Activated T-cell treated with anti-CD3 and anti-CD28 coated beads, Interleukin-2, amount 50 U/mL, for 48 hours (primary cell): ENCODE measurements at regions not wholly inside any gene's neighbourhood (a gene's known extent, or its start where the extent isn't known, plus 50 kb on each side); places are given as distances from the start of the nearest gene placed in this dataset.
A peak's percentile ranks its signal among the peaks of the same experiment; 100 is the strongest.
"Not testable (repeated sequence)": the region's sequence is repeated elsewhere in the genome, so short reads cannot be mapped to it uniquely, and the experiment has no call there.

Source experiments
- DNase-seq, 2 experiments: peaks; one replicate each; pipeline ENCODE4 v3.0.0-alpha.2; 2020

DNA sequence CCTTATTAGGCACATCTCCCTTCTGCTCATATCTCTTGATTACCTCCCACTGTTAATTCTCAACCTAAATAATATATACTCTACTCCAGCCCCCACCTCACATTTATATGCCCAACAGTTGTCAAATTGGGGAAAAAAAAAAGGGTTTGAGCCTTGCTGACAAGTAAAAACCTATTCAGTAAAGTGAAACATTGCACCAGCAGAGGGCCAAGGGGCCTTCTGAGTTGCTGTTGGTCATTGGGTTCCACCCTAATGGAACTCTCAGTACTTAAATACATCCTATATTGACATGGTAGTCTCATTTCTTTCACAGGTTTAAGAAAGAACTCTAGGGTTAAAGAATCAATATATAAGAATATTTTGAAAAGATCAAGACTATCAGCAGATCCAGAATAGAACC is 362.2 kb downstream of the SMARCA1 start:
- DNase-seq = no peak

DNA sequence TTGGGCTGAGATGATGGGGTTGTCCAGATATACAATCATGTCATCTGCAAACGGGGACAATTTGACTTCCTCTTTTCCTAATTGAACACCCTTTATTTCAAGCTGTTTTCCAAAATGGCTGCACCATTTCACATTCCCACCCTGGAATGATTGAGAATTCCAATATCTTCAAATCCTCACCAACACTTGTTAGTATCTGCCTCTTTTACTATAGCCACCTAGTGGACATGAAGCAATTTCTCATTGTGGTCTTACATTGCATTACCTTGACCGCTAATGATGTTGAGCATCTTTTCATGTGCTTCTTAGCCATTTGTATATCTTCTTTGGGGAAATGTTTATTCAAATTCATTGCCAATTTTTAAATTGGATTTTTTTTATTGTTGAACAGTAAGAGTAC is 364.8 kb downstream of the SMARCA1 start:
- no peak for DNase-seq

DNA sequence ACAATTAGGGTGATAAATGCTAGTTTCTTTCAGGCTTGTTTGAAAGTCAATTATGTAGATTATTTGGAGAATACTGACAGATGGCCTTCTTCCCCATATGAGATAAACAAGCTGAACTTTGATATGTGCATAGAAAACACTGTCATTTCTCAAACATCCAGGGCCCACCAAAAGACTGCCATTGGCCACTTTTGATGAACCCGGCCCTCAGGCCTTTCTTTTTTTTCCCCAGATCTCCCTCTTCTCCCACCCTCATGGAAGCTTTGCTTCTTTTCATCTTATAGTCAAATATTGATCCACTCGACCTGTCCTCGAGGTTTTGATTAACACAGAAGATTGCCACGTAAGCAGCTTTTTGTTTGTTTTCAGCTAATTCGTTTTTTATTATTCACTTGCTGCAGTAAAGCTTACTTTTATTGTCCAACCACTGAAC is 377.4 kb downstream of the SMARCA1 start:
- DNase-seq = no peak

DNA sequence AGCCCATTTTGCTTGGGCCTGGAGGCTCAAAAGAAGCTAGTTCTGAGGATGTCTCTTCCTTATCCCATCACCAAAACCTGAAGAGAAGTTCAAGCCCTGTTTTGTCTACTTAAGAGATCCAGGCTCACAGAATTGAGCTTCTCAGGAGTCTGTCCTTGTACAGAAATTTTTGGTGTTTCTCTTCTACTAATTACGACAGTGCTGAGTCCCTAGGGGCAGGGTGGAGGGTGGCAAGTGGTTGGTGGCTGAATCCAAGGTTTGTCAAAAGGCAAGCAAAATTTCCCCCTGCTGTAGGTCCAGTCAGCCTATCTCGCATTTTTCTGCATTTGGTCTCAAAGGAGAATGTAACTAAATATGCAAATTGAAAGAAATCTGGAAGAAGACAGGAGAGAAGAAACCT is 377.9 kb downstream of the SMARCA1 start:
- DNase-seq = no peak

DNA sequence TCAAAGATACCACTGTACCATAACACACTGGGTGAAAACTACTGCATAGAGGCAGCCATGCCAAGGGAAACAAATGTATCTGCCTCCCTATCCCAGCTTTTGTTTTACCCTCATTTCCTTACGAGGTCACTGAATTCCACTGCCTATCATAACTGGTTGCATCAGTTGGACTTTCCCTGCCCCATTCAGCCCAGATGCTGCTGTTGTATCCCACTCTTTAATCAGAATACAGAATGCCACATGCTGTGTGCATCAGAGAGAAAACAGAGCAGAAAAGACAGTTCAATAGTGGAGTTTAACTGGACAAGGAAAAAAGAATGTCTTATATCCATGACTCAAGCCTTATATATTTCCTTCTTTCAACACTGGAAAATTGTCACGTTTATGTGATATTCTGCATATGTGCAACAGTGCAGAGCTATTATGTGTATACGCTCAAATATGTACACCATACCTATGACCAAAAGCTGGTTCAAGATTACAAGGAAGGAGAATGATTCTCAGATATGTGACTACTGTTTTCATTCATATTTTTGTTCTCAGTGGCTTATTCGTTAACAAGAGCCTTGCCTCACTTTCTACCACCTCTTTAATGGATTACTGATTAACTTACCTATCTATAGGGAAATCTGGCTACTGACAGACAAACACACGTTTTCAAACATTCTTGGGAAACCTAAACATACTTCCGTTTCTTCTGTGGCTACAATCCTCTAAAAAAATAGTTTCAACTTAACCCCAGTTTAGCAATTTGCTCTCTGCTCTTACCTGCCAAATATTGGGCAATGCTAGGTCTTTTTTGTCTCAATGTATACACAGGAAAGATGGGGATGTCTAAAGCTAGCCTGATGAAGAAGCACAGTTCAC is 378.9 kb downstream of the SMARCA1 start:
- no peak for DNase-seq

DNA sequence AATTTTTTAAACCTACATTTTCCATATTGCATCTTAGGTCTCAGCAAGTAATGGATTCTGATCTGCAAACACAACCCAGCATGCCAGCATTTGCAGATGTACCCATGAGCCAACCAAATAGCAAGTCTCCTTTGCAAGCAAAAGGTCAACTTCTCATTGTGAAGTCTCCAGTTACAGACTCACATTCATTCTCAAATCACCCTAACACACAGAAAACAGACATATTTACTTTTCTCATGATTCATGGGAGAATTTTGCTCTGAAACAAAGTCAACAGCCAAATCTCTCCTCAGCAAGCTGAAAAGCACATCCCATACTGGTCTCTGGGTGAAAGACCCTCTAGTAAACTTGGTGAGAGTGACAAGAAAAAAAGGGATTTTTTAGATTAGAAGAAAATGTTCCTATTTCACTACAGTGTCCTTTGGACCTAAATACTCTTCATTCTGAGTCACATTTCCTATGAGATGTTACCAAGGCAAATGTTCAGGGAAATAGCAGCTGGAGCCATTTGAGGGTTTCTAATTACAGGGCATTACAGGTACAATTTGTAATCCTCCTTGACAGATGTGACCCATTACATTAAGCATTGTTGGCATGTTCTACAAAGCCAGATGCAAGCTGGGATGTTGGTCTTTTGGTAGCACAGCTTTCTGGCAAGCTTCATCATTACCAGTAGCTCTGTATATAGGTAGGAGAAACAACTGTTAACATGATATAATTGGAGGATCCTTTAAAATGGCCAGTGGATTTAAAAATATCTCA is 383.3 kb downstream of the SMARCA1 start:
- DNase-seq = no peak

DNA sequence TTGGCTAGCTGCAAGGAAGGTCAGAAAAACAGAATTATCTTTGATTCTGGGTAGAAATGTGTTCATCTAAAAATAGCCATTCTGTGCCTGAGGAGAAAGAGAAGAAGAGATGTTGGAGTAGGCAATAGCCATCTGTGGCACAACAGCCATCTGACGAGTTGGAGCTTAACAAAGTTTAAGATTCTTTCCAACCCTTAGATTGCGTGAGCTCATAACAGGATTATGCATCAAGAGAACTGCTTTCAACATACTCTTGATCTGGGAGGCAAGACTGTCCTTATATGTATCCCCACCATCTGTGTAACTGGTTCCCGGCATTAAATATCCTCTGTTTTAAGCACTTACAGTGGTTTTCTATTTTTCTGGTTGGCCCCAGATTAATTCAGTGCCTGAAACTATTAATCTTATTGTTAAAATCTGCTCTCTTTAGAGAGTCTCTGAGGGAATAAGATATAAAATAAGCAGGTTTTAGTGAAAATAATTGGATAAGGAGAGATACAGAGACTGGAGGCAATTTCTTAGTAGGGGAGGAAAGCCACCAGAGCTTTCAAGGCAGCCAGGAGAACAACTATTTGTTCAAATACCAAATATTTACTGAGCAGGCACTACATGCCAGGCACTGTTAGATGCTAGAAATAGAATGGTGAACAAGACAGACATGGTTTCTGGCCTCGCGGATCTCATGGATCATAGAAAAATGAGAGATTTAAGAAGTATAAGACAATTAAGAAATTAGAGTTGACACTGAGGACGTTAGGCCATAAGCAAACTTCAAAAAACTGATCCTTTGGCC is 398.0 kb downstream of the SMARCA1 start:
- no peak for DNase-seq

DNA sequence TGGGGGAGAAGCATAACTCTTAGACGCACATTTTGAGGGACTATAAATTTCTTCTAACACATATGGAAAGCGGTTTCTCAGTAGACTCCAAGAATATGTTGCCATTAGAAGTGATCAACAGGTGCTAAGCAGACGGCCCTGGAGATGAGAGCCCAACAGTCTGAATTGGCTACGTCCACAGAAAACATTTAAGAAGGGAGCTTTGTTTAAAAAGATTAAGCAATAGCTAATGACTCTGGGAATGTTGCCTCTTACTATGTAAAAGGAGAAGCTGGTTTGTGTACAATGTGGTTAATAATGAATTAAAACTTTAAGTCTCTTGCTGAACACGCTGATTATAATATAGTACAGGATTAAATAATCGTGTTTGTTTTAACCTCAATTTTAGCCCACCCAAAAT is 399.5 kb downstream of the SMARCA1 start:
- DNase-seq = no peak

DNA sequence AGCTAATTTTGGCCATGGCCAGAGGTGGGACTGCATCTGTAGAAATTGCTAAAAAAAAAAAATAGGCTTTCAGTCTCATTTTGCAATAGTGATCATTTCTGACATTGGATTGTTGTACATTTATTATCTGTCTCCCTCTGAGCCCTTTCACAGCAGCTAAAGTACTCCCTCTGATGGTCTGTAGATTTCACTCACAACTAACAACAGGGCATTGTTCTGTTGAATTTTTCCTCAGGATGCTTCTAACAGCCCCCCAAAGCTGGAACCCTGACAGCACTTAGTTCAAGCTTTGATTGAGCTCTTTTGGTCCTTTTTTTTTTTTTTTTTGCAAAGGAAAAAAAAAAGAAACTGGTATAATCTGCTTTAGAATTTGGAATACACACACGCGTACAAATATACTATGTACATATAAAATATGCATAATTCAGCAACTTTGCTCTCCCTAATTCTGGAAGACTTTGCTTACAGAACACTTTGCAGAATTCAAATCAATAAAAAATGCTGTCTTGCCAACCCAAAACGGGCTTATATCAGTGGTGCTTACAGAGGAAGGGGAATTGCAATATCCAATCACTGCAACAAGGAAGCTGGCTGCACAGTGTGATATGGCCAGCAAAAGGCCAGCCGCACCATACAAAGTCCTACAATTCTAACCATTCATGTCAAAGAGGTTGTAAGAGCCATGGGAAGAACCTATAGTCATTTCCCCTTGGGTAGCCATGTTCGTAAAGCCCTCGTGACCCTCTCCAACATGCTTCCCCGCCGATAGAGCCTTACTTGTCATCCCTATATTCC is 406.4 kb downstream of the SMARCA1 start:
- DNase-seq = no peak

DNA sequence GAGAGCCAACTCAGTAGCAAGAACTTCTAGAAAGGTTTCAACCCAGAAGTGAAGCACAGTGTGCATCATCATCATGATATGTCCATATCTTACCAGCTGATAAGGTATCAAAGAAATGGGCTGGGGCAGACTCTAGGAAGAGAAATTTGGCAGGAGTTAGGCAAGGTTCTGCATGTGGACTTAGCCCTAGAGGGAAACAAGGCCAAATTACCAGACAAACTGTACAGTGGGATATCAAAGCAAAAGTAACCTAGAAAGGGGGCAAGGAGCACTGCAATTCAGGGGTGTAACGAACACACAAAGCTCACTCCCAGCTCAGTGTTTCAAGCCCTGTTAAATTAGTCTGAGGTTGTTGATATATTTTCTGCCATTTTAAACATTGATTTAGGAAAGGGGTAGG is 407.4 kb downstream of the SMARCA1 start:
- no peak for DNase-seq

DNA sequence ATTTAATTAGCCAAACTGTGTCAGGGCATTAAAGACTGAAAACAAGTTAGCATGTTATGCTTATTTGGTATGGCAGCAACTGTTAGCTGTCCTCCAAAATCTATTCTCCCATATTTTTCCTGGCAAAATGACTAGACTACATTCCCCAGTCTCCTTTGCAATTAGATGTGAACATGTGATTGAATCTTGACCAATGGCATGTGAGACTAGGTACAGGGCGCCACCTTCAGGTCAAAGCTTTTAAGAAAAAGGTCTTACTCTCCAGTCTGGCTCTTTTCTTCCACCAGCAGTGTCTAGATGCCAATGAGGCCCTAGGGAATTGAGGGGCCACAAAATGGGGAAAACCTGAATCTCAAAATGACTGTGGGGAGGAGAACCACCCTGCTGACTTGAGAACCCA is 408.2 kb downstream of the SMARCA1 start:
- peak; percentile 27 to 36 for DNase-seq

DNA sequence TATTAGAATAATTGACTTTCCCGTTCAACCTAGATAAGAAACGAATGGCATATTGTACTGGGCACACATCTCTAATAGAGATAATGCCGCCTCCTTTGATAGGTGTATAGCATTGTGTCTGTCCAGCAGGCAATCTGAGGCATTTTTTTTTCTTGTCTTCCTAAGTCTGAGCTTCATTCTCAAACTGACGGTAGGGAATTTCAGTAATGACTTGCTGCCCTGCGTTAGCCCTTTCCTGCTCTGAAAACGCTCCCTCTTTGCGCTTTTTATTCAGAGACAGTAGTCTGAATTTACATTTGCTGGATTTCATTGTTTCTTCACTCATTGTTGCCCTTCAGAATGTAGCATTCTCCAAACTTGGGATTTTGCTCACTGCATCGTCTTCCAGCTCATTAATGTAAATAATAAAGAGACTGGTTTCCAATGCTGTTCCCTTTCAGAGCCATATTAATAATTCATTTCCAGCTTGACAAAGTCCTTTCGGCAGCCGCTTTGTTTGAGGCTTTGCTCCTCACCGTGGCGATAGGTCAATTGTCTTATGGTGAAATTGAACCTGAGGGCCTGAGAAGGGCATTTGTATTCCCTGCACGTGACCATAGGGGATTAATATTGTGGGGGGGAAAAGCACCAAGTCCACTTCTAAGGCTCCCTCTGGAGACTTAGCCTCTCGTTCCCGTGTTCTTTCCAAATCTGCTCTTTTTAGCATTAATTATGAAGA is 412.1 kb downstream of the SMARCA1 start:
- no peak for DNase-seq

DNA sequence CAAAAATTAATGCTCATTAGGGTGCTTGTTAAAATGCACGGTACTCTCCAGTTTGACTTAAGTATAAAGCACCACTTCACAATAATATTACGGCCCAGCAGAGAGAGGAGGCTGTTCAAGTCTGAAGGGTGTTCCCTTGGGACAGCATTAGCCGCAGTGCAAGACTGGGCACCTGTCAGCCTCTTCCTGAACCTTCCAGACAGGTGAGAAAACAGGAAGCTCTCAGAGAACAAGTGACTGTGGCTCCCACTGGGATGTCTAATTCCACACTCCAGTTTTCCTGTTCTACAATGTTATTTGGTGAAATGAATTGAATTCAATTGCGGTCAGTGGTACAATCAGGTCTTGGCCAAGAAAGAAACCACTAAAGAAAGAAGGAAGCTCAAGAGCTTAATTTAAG is 414.4 kb downstream of the SMARCA1 start:
- no peak for DNase-seq

DNA sequence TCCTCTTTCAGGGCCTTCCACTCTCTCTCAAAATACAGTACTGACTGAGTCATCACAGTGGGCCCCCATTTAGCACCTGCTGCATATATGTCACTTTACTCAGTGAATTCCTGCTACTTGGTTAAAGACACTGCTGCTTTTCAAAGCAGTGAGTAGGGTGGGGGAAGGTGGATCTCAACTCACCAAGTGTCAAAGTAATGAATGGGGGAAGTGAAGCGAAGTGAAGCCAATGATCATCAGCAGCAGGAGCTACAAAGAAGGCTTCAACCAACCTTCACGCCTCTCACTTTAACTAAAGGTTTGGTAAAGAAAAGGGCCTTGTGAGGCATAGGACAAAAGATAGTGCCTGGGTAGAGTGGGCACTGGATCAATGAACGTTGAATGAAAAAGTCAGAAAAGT is 424.1 kb downstream of the SMARCA1 start:
- DNase-seq = no peak

DNA sequence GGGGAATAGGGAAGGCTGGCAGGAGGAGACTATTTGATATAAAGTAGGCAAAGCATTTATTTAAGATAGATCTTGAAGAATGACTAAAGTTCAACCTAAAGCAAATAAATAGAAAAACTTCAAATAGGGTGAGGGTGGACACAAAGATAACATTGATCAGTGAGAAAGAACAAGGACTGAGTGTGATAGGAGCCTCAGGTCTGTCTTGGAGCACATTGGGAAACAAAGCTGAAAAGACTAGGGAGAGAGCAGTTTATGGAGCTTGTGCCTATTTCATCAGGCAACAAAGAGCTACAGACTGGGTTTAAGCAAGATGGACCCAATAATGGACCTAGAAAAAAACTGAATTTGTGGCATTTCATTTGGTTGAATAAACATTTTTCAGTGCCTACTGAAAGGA is 425.6 kb downstream of the SMARCA1 start:
- DNase-seq = no peak

DNA sequence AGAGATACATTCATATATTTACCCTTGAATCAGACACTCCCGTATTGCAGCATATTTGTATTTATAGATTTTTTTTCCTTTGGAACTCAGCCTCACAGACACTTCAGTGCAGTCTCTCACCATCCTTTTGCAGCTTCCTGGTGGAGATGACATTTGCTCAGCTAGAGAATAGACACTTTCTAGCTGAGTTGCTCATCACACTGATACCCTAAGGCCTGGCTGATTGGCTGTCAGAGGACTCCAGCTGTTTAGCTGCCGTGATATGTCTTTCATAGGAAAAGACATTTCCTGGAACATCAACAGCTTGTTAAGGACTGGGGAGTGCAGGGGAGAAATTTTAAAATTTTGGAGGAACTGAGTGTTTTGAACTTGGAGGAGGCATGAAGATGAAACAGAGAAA is 429.6 kb downstream of the SMARCA1 start:
- no peak for DNase-seq

DNA sequence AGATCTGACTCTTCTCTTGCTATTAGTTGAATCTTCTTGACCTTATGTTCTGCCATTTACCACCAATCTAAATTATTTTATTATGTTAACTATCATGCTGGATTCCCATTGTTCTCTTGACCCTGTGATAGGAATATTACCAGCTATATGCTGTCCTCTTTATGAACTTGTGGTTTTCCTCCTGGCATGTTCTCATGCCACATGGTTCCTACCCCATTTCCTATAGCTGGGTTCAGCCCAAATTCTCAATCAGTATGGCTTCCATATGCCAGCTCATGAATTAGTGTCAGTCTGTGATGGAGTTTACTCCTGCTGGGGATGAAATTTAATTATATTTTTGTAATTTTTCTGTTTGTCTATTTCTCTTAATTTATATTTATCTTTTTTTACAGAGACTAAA is 430.5 kb downstream of the SMARCA1 start:
- no peak for DNase-seq

DNA sequence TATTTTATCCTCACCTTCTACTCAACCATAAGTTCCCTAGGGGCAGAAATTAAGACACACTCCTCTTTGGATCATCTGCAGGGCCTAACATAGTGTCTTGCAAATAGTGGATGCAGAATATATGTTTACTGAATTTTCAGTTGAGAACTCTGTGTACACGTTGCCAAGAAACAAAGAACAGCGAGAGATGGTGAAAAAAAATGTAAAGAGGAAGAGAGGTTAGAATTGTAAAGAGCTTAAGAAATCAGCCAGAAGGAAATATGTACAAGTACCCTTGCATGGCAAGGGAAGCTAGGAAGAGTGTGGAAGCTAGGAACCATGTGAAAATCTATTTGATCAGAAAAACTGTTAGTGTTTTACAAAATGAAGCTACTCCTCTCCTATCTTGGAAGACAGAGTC is 431.0 kb downstream of the SMARCA1 start:
- no peak for DNase-seq

DNA sequence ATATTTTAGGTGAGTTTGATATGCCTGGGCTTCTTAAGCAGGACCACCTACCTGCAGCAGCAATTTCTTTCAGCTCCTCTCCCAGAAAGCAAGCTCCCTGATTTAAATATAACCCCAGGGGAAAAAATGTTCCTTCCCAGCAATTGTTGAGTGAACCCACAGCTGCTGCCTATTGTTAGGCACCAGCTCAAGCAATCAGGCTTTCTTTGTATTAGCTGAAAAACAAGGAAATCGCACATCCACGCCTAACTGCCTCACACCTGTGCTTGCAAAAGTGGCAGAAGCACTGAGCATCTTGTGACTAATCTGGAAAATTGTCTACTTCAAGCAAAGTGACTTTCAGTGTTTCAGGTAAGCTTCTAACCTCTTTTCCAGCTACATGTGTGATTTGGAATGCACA is 432.2 kb downstream of the SMARCA1 start:
- no peak for DNase-seq

DNA sequence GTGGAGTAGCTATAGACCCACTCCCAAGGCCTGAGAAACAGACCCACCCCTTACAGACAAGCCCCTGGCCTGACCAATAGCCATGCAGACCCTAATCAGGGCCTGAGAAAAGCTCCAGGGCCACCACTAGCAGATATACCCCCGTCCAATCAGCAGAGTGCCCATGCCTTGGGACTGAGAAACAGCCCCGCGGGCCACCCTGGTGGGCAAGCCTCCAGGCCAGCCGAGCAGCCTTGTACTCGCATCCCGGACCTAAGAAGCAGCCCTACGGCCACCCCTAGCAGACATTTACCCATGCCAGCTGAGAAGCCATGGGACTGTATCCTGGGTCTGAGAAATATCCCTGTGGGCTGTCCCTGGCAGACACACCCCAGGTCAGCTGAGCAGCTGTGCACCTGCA is 436.5 kb downstream of the SMARCA1 start:
- no peak for DNase-seq

DNA sequence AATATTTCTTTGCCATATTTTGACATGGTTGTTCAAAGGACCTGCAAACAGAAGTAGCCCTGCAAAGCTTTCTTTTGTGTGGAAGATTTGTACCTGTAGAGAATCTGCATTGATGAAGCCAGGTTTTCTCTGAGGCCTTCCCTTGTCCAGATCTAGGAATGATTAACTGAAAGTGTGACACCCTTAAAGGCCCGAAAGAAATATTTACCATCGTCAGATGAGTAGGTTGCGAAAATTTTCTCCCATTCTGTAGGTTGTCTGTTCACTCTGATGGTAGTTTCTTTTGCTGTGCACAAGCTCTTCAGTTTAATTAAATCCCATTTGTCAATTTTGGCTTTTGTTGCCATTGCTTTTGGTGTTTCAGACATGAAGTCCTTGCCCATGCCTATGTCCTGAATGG is 439.0 kb downstream of the SMARCA1 start:
- DNase-seq = not testable (repeated sequence)
